ENCODE measurements at regions not wholly inside any gene's neighbourhood (a gene's known extent, or its start where the extent isn't known, plus 50 kb on each side); places are given as distances from the start of the nearest gene placed in this dataset.

DNA sequence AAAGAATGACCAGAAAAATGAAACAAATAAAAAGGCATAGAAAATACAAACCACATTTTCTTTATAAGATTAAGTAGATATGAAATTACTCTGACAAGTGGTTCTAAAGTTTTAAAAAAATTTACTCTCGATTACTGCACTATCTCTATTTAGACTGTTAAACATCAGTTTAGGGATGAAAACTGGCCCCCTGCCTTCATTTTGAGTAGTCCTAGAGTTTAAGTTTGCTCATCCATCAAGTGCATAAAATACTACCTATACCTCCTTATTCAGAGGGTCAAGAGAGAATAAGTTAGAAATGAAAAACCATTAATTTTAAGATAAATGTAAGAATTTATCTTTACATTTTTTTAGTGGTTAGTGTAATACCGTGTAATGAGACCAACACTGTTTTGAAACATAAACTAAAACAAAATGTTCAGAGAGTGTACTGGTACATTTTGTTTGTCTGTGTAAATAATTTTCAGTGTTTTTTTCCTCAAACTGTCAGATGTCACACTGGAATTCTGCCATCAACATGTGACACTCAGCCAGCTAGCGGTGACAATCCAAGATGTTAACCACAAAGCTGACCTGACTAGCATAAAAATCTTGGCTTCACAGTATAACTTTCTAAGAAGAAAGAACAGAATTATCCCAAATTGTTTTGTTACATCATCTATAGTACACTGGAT, 184.8 kb upstream of the PCDH20 start:
- no peak for ATAC-seq
- TF ChIP-seq, protein P1, sequence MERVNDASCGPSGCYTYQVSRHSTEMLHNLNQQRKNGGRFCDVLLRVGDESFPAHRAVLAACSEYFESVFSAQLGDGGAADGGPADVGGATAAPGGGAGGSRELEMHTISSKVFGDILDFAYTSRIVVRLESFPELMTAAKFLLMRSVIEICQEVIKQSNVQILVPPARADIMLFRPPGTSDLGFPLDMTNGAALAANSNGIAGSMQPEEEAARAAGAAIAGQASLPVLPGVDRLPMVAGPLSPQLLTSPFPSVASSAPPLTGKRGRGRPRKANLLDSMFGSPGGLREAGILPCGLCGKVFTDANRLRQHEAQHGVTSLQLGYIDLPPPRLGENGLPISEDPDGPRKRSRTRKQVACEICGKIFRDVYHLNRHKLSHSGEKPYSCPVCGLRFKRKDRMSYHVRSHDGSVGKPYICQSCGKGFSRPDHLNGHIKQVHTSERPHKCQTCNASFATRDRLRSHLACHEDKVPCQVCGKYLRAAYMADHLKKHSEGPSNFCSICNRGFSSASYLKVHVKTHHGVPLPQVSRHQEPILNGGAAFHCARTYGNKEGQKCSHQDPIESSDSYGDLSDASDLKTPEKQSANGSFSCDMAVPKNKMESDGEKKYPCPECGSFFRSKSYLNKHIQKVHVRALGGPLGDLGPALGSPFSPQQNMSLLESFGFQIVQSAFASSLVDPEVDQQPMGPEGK (CRISPR knock-in tag; IDR thresholded peaks at IDR 0.05; ENCODE audit: borderline replicate concordance), result no peak
- TF ChIP-seq, protein P2, sequence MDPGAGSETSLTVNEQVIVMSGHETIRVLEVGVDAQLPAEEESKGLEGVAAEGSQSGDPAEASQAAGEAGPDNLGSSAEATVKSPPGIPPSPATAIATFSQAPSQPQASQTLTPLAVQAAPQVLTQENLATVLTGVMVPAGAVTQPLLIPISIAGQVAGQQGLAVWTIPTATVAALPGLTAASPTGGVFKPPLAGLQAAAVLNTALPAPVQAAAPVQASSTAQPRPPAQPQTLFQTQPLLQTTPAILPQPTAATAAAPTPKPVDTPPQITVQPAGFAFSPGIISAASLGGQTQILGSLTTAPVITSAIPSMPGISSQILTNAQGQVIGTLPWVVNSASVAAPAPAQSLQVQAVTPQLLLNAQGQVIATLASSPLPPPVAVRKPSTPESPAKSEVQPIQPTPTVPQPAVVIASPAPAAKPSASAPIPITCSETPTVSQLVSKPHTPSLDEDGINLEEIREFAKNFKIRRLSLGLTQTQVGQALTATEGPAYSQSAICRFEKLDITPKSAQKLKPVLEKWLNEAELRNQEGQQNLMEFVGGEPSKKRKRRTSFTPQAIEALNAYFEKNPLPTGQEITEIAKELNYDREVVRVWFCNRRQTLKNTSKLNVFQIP (CRISPR knock-in tag; IDR thresholded peaks at IDR 0.05; ENCODE audit: borderline replicate concordance, low read depth), result no peak
- TF ChIP-seq TOX (CRISPR knock-in tag; IDR thresholded peaks at IDR 0.05; ENCODE audit: borderline replicate concordance) (no peak), PPARA (CRISPR knock-in tag; IDR thresholded peaks at IDR 0.05; ENCODE audit: borderline replicate concordance) (no peak), CSDC2 (CRISPR knock-in tag; IDR thresholded peaks at IDR 0.05) (no peak), ZNF565 (CRISPR knock-in tag; conservative IDR thresholded peaks at IDR 0.05; ENCODE audit: low read depth) (no peak)
- TF ChIP-seq, protein P3, sequence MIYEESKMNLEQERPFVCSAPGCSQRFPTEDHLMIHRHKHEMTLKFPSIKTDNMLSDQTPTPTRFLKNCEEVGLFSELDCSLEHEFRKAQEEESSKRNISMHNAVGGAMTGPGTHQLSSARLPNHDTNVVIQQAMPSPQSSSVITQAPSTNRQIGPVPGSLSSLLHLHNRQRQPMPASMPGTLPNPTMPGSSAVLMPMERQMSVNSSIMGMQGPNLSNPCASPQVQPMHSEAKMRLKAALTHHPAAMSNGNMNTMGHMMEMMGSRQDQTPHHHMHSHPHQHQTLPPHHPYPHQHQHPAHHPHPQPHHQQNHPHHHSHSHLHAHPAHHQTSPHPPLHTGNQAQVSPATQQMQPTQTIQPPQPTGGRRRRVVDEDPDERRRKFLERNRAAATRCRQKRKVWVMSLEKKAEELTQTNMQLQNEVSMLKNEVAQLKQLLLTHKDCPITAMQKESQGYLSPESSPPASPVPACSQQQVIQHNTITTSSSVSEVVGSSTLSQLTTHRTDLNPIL (CRISPR knock-in tag; IDR thresholded peaks at IDR 0.05; ENCODE audit: low read depth), result no peak

DNA sequence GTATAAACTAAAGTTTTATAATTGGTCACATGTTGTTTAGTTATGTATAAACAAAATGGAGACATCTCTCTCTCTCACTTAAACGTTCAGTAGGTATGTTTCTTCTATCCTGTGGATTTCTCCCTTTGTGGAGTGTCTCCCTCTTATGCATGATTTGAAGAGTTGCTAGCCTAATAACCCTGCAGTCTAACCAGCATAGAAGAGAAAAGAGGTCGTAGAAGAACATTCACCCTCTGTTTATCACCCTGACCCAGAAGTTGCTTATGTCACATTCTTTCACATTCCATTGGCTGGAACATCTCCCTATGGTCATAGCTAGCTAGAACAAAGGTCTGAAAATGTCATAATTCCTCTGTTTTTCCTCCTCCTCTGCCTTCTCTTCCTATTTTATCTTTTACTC, 176.8 kb upstream of the PCDH20 start:
- no peak for ATAC-seq
- TF ChIP-seq ESRRG (CRISPR knock-in tag; IDR thresholded peaks at IDR 0.05) (no peak), ISL1 (CRISPR knock-in tag; IDR thresholded peaks at IDR 0.05) (no peak), ZC3H10 (CRISPR knock-in tag; IDR thresholded peaks at IDR 0.05) (no peak), ZFP30 (CRISPR knock-in tag; IDR thresholded peaks at IDR 0.05) (no peak), RARB (CRISPR knock-in tag; IDR thresholded peaks at IDR 0.05) (no peak), ZNF8 (CRISPR knock-in tag; IDR thresholded peaks at IDR 0.05) (no peak), ZNF565 (CRISPR knock-in tag; conservative IDR thresholded peaks at IDR 0.05; ENCODE audit: low read depth) (no peak), ZNF70 (CRISPR knock-in tag; IDR thresholded peaks at IDR 0.05) (no peak), TOX (CRISPR knock-in tag; IDR thresholded peaks at IDR 0.05; ENCODE audit: borderline replicate concordance) (no peak), OSR1 (CRISPR knock-in tag; IDR thresholded peaks at IDR 0.05) (no peak), CSDC2 (CRISPR knock-in tag; IDR thresholded peaks at IDR 0.05) (no peak)
- TF ChIP-seq, protein P4, sequence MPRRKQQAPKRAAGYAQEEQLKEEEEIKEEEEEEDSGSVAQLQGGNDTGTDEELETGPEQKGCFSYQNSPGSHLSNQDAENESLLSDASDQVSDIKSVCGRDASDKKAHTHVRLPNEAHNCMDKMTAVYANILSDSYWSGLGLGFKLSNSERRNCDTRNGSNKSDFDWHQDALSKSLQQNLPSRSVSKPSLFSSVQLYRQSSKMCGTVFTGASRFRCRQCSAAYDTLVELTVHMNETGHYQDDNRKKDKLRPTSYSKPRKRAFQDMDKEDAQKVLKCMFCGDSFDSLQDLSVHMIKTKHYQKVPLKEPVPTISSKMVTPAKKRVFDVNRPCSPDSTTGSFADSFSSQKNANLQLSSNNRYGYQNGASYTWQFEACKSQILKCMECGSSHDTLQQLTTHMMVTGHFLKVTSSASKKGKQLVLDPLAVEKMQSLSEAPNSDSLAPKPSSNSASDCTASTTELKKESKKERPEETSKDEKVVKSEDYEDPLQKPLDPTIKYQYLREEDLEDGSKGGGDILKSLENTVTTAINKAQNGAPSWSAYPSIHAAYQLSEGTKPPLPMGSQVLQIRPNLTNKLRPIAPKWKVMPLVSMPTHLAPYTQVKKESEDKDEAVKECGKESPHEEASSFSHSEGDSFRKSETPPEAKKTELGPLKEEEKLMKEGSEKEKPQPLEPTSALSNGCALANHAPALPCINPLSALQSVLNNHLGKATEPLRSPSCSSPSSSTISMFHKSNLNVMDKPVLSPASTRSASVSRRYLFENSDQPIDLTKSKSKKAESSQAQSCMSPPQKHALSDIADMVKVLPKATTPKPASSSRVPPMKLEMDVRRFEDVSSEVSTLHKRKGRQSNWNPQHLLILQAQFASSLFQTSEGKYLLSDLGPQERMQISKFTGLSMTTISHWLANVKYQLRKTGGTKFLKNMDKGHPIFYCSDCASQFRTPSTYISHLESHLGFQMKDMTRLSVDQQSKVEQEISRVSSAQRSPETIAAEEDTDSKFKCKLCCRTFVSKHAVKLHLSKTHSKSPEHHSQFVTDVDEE (CRISPR knock-in tag; IDR thresholded peaks at IDR 0.05), result no peak
- TF ChIP-seq, protein P5, sequence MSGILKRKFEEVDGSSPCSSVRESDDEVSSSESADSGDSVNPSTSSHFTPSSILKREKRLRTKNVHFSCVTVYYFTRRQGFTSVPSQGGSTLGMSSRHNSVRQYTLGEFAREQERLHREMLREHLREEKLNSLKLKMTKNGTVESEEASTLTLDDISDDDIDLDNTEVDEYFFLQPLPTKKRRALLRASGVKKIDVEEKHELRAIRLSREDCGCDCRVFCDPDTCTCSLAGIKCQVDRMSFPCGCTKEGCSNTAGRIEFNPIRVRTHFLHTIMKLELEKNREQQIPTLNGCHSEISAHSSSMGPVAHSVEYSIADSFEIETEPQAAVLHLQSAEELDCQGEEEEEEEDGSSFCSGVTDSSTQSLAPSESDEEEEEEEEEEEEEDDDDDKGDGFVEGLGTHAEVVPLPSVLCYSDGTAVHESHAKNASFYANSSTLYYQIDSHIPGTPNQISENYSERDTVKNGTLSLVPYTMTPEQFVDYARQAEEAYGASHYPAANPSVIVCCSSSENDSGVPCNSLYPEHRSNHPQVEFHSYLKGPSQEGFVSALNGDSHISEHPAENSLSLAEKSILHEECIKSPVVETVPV (CRISPR knock-in tag; IDR thresholded peaks at IDR 0.05), result no peak

DNA sequence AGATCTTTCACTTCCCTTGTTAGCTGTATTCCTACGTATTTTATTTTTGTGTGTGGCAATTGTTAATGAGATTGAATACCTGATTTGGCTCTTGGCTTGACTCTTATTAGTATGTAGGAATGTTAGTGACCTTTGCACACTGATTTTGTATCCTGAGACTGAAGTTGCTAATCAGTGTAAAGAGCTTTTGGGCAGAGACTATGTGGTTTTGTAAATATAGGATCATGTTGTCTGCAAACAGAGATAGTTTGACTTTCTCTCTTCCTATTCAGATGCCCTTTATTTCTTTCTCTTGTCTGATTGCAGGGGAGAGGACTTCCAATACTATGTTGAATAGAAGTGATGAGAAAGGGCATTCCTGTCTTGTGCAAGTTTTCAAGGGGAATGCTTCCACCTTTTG, 160.3 kb upstream of the PCDH20 start:
- ATAC-seq, result no peak
- no peak for TF ChIP-seq SNAI2 (CRISPR knock-in tag; IDR thresholded peaks at IDR 0.05)
- TF ChIP-seq ESRRG (CRISPR knock-in tag; IDR thresholded peaks at IDR 0.05), result no peak
- TF ChIP-seq, protein P3 (CRISPR knock-in tag; IDR thresholded peaks at IDR 0.05; ENCODE audit: low read depth), result no peak
- no peak for TF ChIP-seq GLIS3 (CRISPR knock-in tag; IDR thresholded peaks at IDR 0.05)
- TF ChIP-seq, protein P5 (CRISPR knock-in tag; IDR thresholded peaks at IDR 0.05), result no peak
- TF ChIP-seq CSDC2 (CRISPR knock-in tag; IDR thresholded peaks at IDR 0.05), result no peak
- TF ChIP-seq, protein P1 (CRISPR knock-in tag; IDR thresholded peaks at IDR 0.05; ENCODE audit: borderline replicate concordance), result no peak
- no peak for TF ChIP-seq RARB (CRISPR knock-in tag; IDR thresholded peaks at IDR 0.05)
- no peak for TF ChIP-seq BACH2 (CRISPR knock-in tag; IDR thresholded peaks at IDR 0.05; ENCODE audit: borderline replicate concordance)
- no peak for TF ChIP-seq TOX (CRISPR knock-in tag; IDR thresholded peaks at IDR 0.05; ENCODE audit: borderline replicate concordance)
- no peak for TF ChIP-seq ZFP3 (CRISPR knock-in tag; IDR thresholded peaks at IDR 0.05)
- no peak for TF ChIP-seq ZNF70 (CRISPR knock-in tag; IDR thresholded peaks at IDR 0.05)
- no peak for TF ChIP-seq PPARA (CRISPR knock-in tag; IDR thresholded peaks at IDR 0.05; ENCODE audit: borderline replicate concordance)
- TF ChIP-seq ZNF8 (CRISPR knock-in tag; IDR thresholded peaks at IDR 0.05), result no peak
- no peak for TF ChIP-seq OSR1 (CRISPR knock-in tag; IDR thresholded peaks at IDR 0.05)
